ENCODE measurements at regions not wholly inside any gene's neighbourhood (a gene's known extent, or its start where the extent isn't known, plus 50 kb on each side); places are given as distances from the start of the nearest gene placed in this dataset.

GRCh38 chr4:162957521-162958143 is 209.1 kb downstream of the NAF1 start:
- no peak for DNase-seq

GRCh38 chr4:162954976-162955375 is 211.7 kb downstream of the NAF1 start:
- in situ Hi-C loops (cut with HindIII; ENCODE audit: low pct_ligation_motif_present, low pct_unique_long_range_greater_than_20kb, low sequenced_read_pairs) = no loop called here

More at GRCh38 chr4:162957521-162958143, 209.1 kb downstream of the NAF1 start:
- in situ Hi-C loops (cut with HindIII; ENCODE audit: low pct_ligation_motif_present, low pct_unique_long_range_greater_than_20kb, low sequenced_read_pairs) = no loop called here

GRCh38 chr4:162952232-162952631 is 214.5 kb downstream of the NAF1 start:
- in situ Hi-C loops (cut with HindIII; ENCODE audit: low pct_ligation_motif_present, low pct_unique_long_range_greater_than_20kb, low sequenced_read_pairs) = no loop called here
- no peak for DNase-seq

More at GRCh38 chr4:162954976-162955375, 211.7 kb downstream of the NAF1 start:
- DNase-seq = no peak

GRCh38 chr4:162945713-162946112 is 221.0 kb downstream of the NAF1 start:
- in situ Hi-C loops (cut with HindIII; ENCODE audit: low pct_ligation_motif_present, low pct_unique_long_range_greater_than_20kb, low sequenced_read_pairs) = no loop called here
- no peak for DNase-seq

DNA sequence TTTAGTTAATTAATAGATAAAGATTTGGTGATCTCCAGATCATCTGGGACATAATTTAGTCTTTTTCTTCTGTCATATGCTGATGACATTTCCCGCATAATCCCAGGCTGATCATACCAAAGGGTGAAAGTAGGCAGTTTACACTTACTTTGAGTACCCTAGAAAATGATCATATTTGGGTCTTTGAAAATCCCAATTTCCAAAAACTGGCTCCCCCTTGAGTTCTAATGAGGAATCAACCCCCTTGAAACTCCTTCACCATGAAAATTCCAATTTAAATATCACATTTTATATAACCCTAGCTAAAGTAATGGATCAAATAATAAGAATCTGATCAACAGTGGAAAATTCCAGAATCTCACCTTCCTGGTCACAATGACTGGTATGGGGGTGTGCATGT is 223.4 kb downstream of the NAF1 start:
- DNase-seq = no peak
- in situ Hi-C loops (cut with HindIII; ENCODE audit: low pct_ligation_motif_present, low pct_unique_long_range_greater_than_20kb, low sequenced_read_pairs) = no loop called here

DNA sequence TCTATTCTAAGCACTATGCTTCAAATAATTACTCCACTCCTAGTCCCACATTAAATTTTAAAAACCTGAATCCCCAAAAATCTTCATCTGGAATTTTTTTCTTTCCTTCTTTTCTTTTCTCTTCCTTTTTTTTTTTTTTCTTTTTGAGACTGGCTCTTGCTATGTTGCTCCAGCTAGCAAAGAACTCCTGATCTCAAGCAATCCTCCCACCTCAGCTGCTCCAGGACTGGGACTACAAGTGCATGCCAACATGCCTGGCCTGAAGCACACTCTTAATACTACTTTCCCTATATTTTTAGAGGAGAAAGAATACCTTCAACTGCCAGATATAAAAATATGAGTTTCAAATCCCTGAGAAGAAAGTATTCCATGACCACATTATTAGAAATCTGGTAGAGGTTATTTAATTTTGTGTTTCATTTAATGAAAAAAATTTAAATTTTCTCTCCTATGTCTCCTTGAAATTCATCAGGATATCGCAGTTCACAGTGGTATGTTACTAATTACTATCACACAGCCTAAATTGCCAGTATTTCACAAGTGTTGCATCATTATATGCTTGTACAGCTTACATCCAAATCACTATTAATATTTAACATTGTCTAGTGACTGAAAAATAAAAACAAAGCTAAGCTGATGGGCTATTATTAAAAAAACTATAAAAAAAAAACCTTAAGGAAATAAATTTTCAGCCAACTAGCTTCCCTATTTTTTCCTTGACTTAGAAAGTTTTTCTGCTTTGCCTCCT is 227.8 kb downstream of the NAF1 start:
- DNase-seq = no peak
- in situ Hi-C loops (cut with HindIII; ENCODE audit: low pct_ligation_motif_present, low pct_unique_long_range_greater_than_20kb, low sequenced_read_pairs) = no loop called here

DNA sequence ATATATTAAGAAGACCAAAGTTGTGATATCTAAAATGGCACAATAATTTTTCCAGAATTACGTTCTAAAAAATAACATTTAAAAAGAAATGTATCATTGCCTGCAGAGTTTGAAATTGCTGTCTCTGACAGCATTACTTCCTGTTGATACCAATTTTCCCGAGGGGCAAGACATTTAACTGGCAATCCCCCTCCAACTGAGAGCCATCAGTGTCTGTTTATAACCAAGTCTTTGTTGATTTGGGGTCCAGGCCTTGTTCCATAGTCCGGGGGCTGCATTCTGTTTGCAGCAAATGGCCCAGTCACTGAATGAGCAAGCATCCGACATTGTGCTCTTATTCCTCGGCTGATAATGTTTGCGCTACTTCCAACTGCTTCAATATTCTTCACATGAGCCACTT is 231.5 kb downstream of the NAF1 start:
- no peak for DNase-seq
- in situ Hi-C loops (cut with HindIII; ENCODE audit: low pct_ligation_motif_present, low pct_unique_long_range_greater_than_20kb, low sequenced_read_pairs) = no loop called here

- DNase-seq = no peak
- in situ Hi-C loops (cut with HindIII; ENCODE audit: low pct_ligation_motif_present, low pct_unique_long_range_greater_than_20kb, low sequenced_read_pairs) = no loop called here
Observed at GRCh38 chr4:162931286-162931685, 235.4 kb downstream of the NAF1 start.

GRCh38 chr4:162921178-162921785 is 245.4 kb downstream of the NAF1 start:
- DNase-seq = no peak
- in situ Hi-C loops (cut with HindIII; ENCODE audit: low pct_ligation_motif_present, low pct_unique_long_range_greater_than_20kb, low sequenced_read_pairs) = no loop called here

DNA sequence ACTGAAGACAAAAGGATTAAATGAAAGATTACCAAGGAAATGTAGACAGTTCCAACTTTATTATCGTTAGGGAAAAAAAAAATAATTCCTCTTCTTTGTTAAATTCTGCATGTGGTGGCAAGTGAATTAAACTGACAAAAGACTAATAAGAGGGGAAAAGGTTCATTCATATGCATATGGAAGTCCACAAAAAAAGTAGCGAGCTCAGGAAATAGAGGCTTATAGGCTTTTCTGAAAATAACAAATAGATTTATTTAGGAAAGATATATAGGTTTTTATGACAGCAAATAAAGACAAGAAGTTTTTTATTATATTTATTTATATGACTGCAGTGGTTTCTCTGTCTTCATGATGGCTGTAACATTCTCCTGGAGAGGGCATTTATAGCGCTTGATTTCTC is 246.0 kb downstream of the NAF1 start:
- in situ Hi-C loops (cut with HindIII; ENCODE audit: low pct_ligation_motif_present, low pct_unique_long_range_greater_than_20kb, low sequenced_read_pairs) = no loop called here
- DNase-seq = no peak

- in situ Hi-C loops (cut with HindIII; ENCODE audit: low pct_ligation_motif_present, low pct_unique_long_range_greater_than_20kb, low sequenced_read_pairs) = no loop called here
- no peak for DNase-seq
Observed at GRCh38 chr4:162912482-162912881, 254.2 kb downstream of the NAF1 start.

DNA sequence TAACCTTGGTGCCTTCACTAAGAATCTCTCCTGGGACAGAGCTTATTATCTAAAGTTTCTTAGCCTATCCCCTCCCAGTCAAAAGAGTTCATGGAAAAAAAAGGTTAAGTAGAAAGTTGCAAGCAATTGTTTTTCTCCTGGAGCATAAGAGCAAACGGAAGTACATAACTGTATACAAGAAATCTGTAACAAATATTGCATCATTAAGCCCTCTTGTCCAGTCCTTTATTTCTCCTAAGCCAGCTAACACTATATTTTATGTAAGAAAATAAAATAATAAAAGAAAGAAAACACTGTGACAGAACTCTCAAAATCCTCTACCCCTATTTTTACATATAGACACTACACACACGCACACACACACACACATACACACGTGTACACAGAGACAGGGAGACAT is 255.3 kb downstream of the NAF1 start:
- in situ Hi-C loops (cut with HindIII; ENCODE audit: low pct_ligation_motif_present, low pct_unique_long_range_greater_than_20kb, low sequenced_read_pairs) = no loop called here

DNA sequence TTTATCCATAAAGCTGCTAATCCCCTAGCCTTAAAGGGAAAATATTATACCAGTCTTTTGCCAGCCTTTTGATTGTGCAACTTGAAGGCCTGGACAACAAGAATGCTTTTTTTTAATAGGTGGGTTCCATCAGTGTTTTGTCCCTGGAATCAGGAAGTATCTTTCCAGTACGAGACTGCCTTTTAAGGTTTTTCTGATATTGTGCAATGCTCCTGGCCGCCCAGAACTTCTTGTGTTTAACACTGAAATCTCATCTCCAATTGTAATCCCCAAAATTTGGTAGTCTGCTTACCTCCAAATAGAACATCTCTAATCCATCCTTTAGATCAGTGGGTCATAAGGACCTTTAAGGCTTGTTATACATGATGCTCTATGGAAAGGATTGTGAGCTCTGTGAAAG is 256.7 kb downstream of the NAF1 start:
- in situ Hi-C loops (cut with HindIII; ENCODE audit: low pct_ligation_motif_present, low pct_unique_long_range_greater_than_20kb, low sequenced_read_pairs) = no loop called here

More for the DNA sequence above, 255.3 kb downstream of the NAF1 start:
- no peak for DNase-seq

GRCh38 chr4:162894387-162894786 is 272.3 kb downstream of the NAF1 start:
- in situ Hi-C loops (cut with HindIII; ENCODE audit: low pct_ligation_motif_present, low pct_unique_long_range_greater_than_20kb, low sequenced_read_pairs) = no loop called here
- no peak for DNase-seq

More for the DNA sequence above, 256.7 kb downstream of the NAF1 start:
- no peak for DNase-seq

- no peak for DNase-seq
- in situ Hi-C loops (cut with HindIII; ENCODE audit: low pct_ligation_motif_present, low pct_unique_long_range_greater_than_20kb, low sequenced_read_pairs) = no loop called here
Observed at GRCh38 chr4:162891788-162892707, 274.6 kb downstream of the NAF1 start.

GRCh38 chr4:162878096-162878495 is 288.6 kb downstream of the NAF1 start:
- DNase-seq = no peak
- in situ Hi-C loops (cut with HindIII; ENCODE audit: low pct_ligation_motif_present, low pct_unique_long_range_greater_than_20kb, low sequenced_read_pairs) = no loop called here

DNA sequence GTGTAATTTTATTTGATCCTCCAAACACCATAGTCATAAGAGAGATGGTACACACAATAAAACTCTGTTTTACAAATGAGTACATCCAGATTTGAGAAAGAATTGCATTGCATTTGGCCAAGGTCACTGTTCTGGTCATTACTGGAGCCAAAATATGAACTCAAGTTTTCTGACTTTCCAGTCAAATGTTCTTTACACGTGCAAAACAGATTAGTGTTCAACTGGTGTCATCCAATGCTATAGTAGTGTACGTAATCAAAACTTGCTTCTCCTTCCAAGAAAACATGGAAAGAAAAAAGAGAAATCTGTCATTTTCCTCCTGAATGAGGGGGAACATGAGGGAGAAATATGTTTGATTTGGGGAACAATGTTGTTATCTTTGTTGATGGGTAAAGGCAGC is 291.9 kb downstream of the NAF1 start:
- DNase-seq = no peak
- in situ Hi-C loops (cut with HindIII; ENCODE audit: low pct_ligation_motif_present, low pct_unique_long_range_greater_than_20kb, low sequenced_read_pairs) = no loop called here

GRCh38 chr4:162871990-162872389 is 294.7 kb downstream of the NAF1 start:
- DNase-seq = no peak
- in situ Hi-C loops (cut with HindIII; ENCODE audit: low pct_ligation_motif_present, low pct_unique_long_range_greater_than_20kb, low sequenced_read_pairs) = no loop called here

DNA sequence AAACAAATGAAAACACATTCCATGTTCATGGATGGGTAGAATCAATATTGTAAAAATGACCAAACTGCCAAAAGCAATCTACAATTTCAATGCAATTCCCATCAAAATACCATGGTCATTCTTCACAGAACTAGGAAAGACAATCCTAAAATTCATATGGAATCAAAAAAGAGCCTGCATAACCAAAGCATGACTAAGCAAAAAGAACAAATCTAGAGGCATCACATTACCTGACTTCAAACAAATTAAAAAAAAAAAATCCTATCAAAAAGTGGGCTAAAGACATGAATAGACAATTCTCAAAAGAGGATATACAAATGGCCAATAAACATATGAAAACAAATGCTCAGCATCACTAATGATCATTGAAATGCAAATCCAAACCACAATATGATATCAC is 297.5 kb downstream of the NAF1 start:
- no peak for DNase-seq
- in situ Hi-C loops (cut with HindIII; ENCODE audit: low pct_ligation_motif_present, low pct_unique_long_range_greater_than_20kb, low sequenced_read_pairs) = no loop called here

Measured in ACHN (cell line).